DOHH2 (cell line): ENCODE measurements at regions not wholly inside any gene's neighbourhood (a gene's known extent, or its start where the extent isn't known, plus 50 kb on each side); places are given as distances from the start of the nearest gene placed in this dataset.

Experiments
- H3F3A ChIP-seq: fragments of 200-600 bp; sonication (generic), shearing (Covaris generic); 2 replicates; pipeline ENCODE4 v1.6.0; 2016; ENCODE audit warnings: antibody characterized with exemption, mild to moderate bottlenecking; ENCODE audit not compliant: control insufficient read depth, insufficient read depth
- H3K27ac ChIP-seq: fragments of 200-600 bp; sonication (generic); 2 replicates; pipeline ENCODE4 v1.5.1; 2014; ENCODE audit warnings: low read depth, mild to moderate bottlenecking, low read length, moderate library complexity
- H3K27me3 ChIP-seq: fragments of 200-600 bp; sonication (generic); 2 replicates; pipeline ENCODE4 v1.6.1; 2014; ENCODE audit warnings: mild to moderate bottlenecking, low read length, mixed read lengths; ENCODE audit not compliant: control insufficient read depth
- H3K36me3 ChIP-seq: fragments of 200-600 bp; sonication (generic); 2 replicates; pipeline ENCODE4 v1.6.1; 2014; ENCODE audit warnings: mild to moderate bottlenecking, low read length, moderate library complexity, mixed read lengths; ENCODE audit not compliant: control insufficient read depth
- H3K4me1 ChIP-seq: fragments of 200-600 bp; sonication (generic); 2 replicates; pipeline ENCODE4 v1.6.1; 2014; ENCODE audit warnings: mild to moderate bottlenecking, low read length, mixed read lengths; ENCODE audit not compliant: control insufficient read depth
- H3K4me2 ChIP-seq: fragments of 200-600 bp; sonication (generic); 2 replicates; pipeline ENCODE4 v1.6.0; 2014; ENCODE audit warnings: mild to moderate bottlenecking, low read length, moderate library complexity
- H3K4me3 ChIP-seq: fragments of 200-600 bp; sonication (generic); 2 replicates; pipeline ENCODE4 v1.5.1; 2014; ENCODE audit warnings: mild to moderate bottlenecking, low read length, mixed read lengths
- H3K79me2 ChIP-seq: fragments of 200-600 bp; sonication (generic); 2 replicates; pipeline ENCODE4 v1.6.1; 2014; ENCODE audit warnings: mild to moderate bottlenecking, low read length, mixed read lengths; ENCODE audit not compliant: control insufficient read depth
- H3K9me2 ChIP-seq: fragments of 200-600 bp; sonication (generic); replicated peaks from 2 replicates; pipeline ENCODE4 v1.6.1; 2014; ENCODE audit warnings: mild to moderate bottlenecking, low read length, mixed read lengths; ENCODE audit not compliant: control insufficient read depth
- H3K9me3 ChIP-seq: fragments of 200-600 bp; sonication (generic); 2 replicates; pipeline ENCODE4 v1.6.1; 2014; ENCODE audit warnings: antibody characterized with exemption, low read length, mixed read lengths; ENCODE audit not compliant: control insufficient read depth, insufficient read depth
- H4K20me1 ChIP-seq: fragments of 200-600 bp; sonication (generic); 2 replicates; pipeline ENCODE4 v1.6.0; 2014; ENCODE audit warnings: low read depth, mild to moderate bottlenecking, antibody characterized with exemption, low read length, moderate library complexity; ENCODE audit not compliant: control insufficient read depth, insufficient read depth
- EZH2phosphoT487 ChIP-seq: fragments of 200-600 bp; sonication (generic); IDR thresholded peaks from 2 replicates; pipeline ENCODE4 v1.6.1; 2017; ENCODE audit warnings: borderline replicate concordance, mild to moderate bottlenecking, antibody characterized with exemption, low read length, moderate library complexity, mixed read lengths
- TF ChIP-seq, protein P1 (sequence below): fragments of 200-600 bp; sonication (generic); IDR thresholded peaks from one replicate; pipeline ENCODE4 v1.5.1; 2014; ENCODE audit warnings: antibody characterized with exemption, mild to moderate bottlenecking, low read depth, low read length; ENCODE audit not compliant: poor library complexity, severe bottlenecking

DNA sequence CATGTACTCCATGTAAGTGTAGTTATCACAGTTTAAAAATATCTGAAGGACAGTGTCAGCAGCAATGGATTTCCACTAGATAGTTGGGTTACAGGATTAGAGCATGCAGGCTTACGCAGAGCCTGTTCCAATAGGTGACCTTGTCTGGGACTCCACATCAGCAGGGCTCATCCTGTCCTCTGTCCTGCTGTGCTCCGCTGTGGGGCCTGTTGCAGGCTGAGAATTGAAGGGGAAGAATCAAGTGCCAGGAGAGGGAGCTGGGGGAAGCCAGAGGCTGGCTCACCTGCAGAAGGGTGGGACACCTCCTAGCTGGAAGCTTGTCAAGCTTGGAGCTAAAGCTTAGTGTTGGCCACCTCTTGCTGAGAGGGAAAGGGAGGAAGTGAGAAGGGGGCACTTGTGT is 62.8 kb downstream of the XCL2 start:
- no peak overlapping the region for H3K4me2 ChIP-seq
- H3K4me3 ChIP-seq: no peak overlapping the region
- no peaks in the 10 kb centered on the region for H3F3A ChIP-seq
- H3K79me2 ChIP-seq: no peaks in the 10 kb centered on the region
- no peak for TF ChIP-seq EZH2phosphoT487
- TF ChIP-seq, protein P1, sequence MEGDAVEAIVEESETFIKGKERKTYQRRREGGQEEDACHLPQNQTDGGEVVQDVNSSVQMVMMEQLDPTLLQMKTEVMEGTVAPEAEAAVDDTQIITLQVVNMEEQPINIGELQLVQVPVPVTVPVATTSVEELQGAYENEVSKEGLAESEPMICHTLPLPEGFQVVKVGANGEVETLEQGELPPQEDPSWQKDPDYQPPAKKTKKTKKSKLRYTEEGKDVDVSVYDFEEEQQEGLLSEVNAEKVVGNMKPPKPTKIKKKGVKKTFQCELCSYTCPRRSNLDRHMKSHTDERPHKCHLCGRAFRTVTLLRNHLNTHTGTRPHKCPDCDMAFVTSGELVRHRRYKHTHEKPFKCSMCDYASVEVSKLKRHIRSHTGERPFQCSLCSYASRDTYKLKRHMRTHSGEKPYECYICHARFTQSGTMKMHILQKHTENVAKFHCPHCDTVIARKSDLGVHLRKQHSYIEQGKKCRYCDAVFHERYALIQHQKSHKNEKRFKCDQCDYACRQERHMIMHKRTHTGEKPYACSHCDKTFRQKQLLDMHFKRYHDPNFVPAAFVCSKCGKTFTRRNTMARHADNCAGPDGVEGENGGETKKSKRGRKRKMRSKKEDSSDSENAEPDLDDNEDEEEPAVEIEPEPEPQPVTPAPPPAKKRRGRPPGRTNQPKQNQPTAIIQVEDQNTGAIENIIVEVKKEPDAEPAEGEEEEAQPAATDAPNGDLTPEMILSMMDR: no peak
- no peaks in the 10 kb centered on the region for H3K9me2 ChIP-seq
- H3K36me3 ChIP-seq: no peaks in the 10 kb centered on the region
- no peak overlapping the region for H3K27ac ChIP-seq
- H3K4me1 ChIP-seq: no peaks in the 10 kb centered on the region
- no peaks in the 10 kb centered on the region for H3K27me3 ChIP-seq
- no peaks in the 10 kb centered on the region for H4K20me1 ChIP-seq
- H3K9me3 ChIP-seq: no peaks in the 10 kb centered on the region

- H3K4me1 ChIP-seq: no peaks in the 10 kb centered on the region
- no peak overlapping the region for H3K4me3 ChIP-seq
- H3K9me2 ChIP-seq: no peaks in the 10 kb centered on the region
- TF ChIP-seq, protein P1: no peak
- no peak for TF ChIP-seq EZH2phosphoT487
- H3K79me2 ChIP-seq: no peaks in the 10 kb centered on the region
- no peaks in the 10 kb centered on the region for H4K20me1 ChIP-seq
- H3K27me3 ChIP-seq: no peaks in the 10 kb centered on the region
- no peaks in the 10 kb centered on the region for H3F3A ChIP-seq
- H3K27ac ChIP-seq: no peak overlapping the region
- no peak overlapping the region for H3K4me2 ChIP-seq
- no peaks in the 10 kb centered on the region for H3K9me3 ChIP-seq
- H3K36me3 ChIP-seq: no peaks in the 10 kb centered on the region
Measured at GRCh38 chr1:168477792-168478191, 66.0 kb downstream of the XCL2 start.

DNA sequence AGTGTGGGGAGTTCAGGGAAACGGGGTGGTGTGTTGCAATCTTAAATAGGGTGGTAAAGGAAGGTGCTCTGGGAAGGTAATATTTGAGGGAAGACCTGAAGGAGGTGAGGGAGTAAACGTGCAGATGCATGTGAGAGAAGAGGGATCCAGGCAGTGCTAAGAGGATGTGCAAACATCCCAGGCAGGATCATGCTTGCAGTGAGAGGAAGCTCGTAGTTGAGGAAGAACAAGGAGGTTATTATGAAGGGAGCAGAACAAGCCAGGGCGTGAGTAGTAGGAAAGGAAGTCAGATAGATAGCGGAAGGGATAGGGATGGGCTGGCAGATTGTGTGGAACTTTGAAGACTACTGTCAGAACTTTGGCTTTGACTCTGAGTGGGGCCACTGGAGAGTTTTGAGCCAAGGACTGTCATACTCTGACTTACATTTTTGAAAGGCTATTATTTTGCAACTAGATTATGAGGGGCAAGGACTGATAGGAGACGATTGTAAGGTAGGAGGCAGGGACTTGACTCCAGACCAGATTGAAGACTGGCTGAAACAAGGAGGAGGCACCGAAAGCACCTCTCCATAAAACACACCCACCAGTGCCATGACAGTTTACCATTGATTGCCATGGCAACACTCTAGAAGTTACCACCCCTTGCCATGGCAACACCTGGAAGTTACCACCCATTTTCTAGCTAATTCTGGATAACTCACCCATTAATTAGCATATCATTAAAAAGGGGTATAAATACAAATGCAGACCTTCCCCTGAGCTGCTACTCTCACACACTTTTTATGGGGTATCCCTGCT is 67.0 kb downstream of the XCL2 start:
- Histone ChIP-seq H3K4me3 (no peak overlapping the region), H4K20me1 (no peaks in the 10 kb centered on the region), H3F3A (no peaks in the 10 kb centered on the region), H3K36me3 (no peaks in the 10 kb centered on the region), H3K27me3 (no peaks in the 10 kb centered on the region), H3K4me1 (no peaks in the 10 kb centered on the region), H3K4me2 (no peak overlapping the region), H3K27ac (no peak overlapping the region), H3K79me2 (no peaks in the 10 kb centered on the region), H3K9me2 (no peaks in the 10 kb centered on the region), H3K9me3 (no peaks in the 10 kb centered on the region)
- TF ChIP-seq EZH2phosphoT487: no peak
- TF ChIP-seq, protein P1: no peak
